Sigmoid colon (tissue), 6 donors: ENCODE measurements at regions not wholly inside any gene's neighbourhood (a gene's known extent, or its start where the extent isn't known, plus 50 kb on each side); places are given as distances from the start of the nearest gene placed in this dataset.

Experiments
- DNase-seq: peaks from one replicate; pipeline ENCODE4 v3.0.0-alpha.2; 2019
- H3K27ac ChIP-seq, 4 donors: fragments of 200-600 bp; sonication (generic); one replicate each; pipeline ENCODE4 v1.5.1; 2016 to 2019; ENCODE audit warnings: mild to moderate bottlenecking in 1 of 4
- H3K27me3 ChIP-seq, 3 donors: fragments of 200-600 bp; sonication (generic); one replicate each; pipeline ENCODE4 v1.5.1; 2019; ENCODE audit warnings: mild to moderate bottlenecking in 1 of 3
- H3K36me3 ChIP-seq, 4 donors: fragments of 200-600 bp; sonication (generic); one replicate each; pipeline ENCODE4 v1.5.1; 2016 to 2019
- H3K4me1 ChIP-seq, 4 donors: fragments of 200-600 bp; sonication (generic); one replicate each; pipeline ENCODE4 v1.5.1; 2017 to 2019
- H3K4me3 ChIP-seq, 4 donors: fragments of 200-600 bp; sonication (generic); one replicate each; pipeline ENCODE4 v1.5.1; 2017 to 2019; ENCODE audit warnings: mild to moderate bottlenecking in 2 of 4, moderate library complexity in 1 of 4
- H3K9me3 ChIP-seq, 4 donors: fragments of 200-600 bp in 3 of 4; sonication (generic) in 3 of 4; one replicate each; pipeline versions ENCODE4 v1.5.1 to v1.6.1; 2013 to 2019
- EP300 ChIP-seq, 4 donors: sonication (generic); formaldehyde crosslinking; IDR thresholded peaks; one replicate each; pipeline ENCODE4 v1.6.1; 2017; ENCODE audit warnings: antibody characterized with exemption in 4 of 4
- POLR2A ChIP-seq, 2 donors: fragments of 450-650 bp; IDR thresholded peaks; one replicate each; pipeline ENCODE4 v1.6.1; 2016; ENCODE audit warnings: antibody characterized with exemption in 2 of 2, mild to moderate bottlenecking in 2 of 2, moderate library complexity in 2 of 2
- POLR2AphosphoS5 ChIP-seq, 4 donors: sonication (generic); formaldehyde crosslinking; IDR thresholded peaks; one replicate each; pipeline ENCODE4 v1.6.1; 2017; ENCODE audit warnings: antibody characterized with exemption in 4 of 4
- WGBS, 2 donors: extraction: QIAGEN DNeasy Blood & Tissue Kit; methylation state at CpG; one replicate each; pipeline ENCODE4 v1.1.7; 2013; 5-methylcytosine and 5-hydroxymethylcytosine counted together
- intact Hi-C: fragments of 100-400 bp; cut with DNase I; formaldehyde crosslinking; loops from one replicate; pipeline ENCODE4 v1.15.1; 2023
- TF ChIP-seq, protein P1 (sequence below), 4 experiments: fragments of 450-650 bp in 3 of 4; fragments of 200-600 bp in 1 of 4; IDR thresholded peaks; one replicate each; pipeline ENCODE4 v1.5.1; 2016 to 2019; ENCODE audit warnings: antibody characterized with exemption in 4 of 4, mild to moderate bottlenecking in 3 of 4, moderate library complexity in 2 of 4
- donor health status: healthy with polysubstance abuse.
- donor health status: healthy.

DNA sequence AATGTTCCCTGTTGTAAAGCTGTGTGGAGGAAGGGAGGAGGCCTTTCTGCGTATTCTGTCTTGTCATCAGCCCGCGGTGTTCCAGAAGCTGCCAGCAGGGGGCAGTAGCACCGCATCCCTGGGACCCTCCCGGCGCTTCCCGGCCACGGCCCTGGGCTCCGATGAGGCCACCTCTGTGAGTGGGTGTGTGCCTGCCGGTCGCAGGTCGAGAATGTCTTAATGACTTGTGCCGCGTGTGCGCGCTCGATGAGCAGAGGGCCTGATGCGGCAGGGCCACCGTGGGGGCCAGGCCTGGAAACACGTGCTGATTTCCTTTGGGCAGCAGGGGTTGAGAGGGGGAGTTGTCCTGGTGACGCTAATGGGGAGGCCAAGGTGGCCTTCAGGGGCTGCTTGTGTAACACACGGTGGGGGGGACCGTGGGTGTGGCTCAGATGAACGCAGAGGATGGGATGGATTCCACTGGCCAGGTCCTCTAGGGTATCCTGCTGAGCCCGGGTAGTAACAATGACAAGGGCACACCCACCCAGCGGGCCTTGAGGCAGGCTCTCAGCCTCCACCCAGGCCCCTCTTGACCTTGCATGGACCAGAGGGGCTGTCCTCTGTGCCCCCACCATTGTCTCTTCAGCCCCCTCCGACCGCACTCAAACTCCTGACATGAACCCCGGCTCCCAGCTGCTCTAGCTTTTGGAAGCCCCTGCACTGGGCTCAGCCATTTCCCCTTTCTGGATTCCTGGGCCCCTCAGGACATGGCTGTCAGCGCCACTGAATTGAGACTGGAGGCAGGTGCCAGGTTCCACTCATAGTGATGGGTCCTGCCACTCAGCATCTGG is 135.9 kb upstream of the PODXL start:
- Histone ChIP-seq H3K9me3 (no peaks in the 10 kb centered on the region), H3K27me3 (peaks cover 0 to 34% (median 13%) of the 10 kb centered on the region in 3 donors), H3K36me3 (no peaks in the 10 kb centered on the region), H3K4me3 (peak overlapping the region in 1 of 4 donors; percentile 10), H3K27ac (no peak overlapping the region), H3K4me1 (peaks cover 0 to 10% (median 3%) of the 10 kb centered on the region in 4 donors)
- no peak for DNase-seq
- TF ChIP-seq EP300 (IDR thresholded peaks at IDR 0.05) (no peak), POLR2AphosphoS5 (IDR thresholded peaks at IDR 0.05) (no peak), POLR2A (IDR thresholded peaks at IDR 0.05) (no peak)
- TF ChIP-seq, protein P1, sequence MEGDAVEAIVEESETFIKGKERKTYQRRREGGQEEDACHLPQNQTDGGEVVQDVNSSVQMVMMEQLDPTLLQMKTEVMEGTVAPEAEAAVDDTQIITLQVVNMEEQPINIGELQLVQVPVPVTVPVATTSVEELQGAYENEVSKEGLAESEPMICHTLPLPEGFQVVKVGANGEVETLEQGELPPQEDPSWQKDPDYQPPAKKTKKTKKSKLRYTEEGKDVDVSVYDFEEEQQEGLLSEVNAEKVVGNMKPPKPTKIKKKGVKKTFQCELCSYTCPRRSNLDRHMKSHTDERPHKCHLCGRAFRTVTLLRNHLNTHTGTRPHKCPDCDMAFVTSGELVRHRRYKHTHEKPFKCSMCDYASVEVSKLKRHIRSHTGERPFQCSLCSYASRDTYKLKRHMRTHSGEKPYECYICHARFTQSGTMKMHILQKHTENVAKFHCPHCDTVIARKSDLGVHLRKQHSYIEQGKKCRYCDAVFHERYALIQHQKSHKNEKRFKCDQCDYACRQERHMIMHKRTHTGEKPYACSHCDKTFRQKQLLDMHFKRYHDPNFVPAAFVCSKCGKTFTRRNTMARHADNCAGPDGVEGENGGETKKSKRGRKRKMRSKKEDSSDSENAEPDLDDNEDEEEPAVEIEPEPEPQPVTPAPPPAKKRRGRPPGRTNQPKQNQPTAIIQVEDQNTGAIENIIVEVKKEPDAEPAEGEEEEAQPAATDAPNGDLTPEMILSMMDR (IDR thresholded peaks at IDR 0.05) = peak; percentile 20 to 70 (median 51)
- 19 to 23% methylated on average over 30 of the region's 30 CpGs for WGBS, 2 donors
- intact Hi-C loops = no loop called here

DNA sequence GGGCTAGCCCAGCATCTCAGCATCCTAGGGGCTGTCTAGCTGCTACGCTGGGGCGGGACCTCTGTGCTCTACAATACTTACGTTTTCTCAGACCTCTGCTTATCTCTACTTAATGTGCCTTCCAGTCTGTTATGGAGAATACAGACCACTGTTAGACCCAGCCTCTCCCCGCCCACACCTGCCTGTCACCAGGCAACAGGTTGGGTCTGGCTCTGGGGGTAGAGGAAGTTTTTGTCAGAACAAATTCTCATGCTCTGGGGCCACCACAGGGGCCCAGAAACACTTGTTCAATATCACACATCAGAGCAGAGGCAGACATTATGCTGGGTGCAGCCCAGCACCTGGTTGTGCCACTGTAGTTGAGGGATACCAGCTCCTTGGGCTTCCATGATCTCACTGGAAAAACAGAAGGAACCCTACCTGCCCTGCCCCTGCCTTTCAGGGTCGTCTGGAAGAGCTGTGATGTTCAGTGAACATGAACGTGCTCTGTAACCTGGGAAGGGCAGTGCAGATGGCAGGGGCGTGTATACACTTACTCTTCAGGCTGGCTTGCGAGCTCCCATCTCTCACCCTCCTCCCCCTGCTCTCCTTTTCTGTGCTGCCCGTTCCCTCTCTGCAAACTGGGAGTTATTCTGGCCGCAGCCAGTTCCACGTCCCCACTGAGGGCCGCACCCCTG is 135.2 kb upstream of the PODXL start:
- Histone ChIP-seq H3K4me1 (peaks cover 0 to 10% (median 3%) of the 10 kb centered on the region in 4 donors), H3K36me3 (no peaks in the 10 kb centered on the region), H3K4me3 (no peak overlapping the region), H3K27ac (no peak overlapping the region), H3K27me3 (peaks cover 0 to 42% (median 13%) of the 10 kb centered on the region in 3 donors), H3K9me3 (no peaks in the 10 kb centered on the region)
- no peak for TF ChIP-seq POLR2A (IDR thresholded peaks at IDR 0.05)
- TF ChIP-seq POLR2AphosphoS5 (IDR thresholded peaks at IDR 0.05) = no peak
- TF ChIP-seq EP300 (IDR thresholded peaks at IDR 0.05) = no peak
- TF ChIP-seq, protein P1 (IDR thresholded peaks at IDR 0.05) = no peak
- no peak for DNase-seq
- 29 to 39% methylated on average over 12 of the region's 12 CpGs for WGBS, 2 donors
- intact Hi-C loops = no loop called here

DNA sequence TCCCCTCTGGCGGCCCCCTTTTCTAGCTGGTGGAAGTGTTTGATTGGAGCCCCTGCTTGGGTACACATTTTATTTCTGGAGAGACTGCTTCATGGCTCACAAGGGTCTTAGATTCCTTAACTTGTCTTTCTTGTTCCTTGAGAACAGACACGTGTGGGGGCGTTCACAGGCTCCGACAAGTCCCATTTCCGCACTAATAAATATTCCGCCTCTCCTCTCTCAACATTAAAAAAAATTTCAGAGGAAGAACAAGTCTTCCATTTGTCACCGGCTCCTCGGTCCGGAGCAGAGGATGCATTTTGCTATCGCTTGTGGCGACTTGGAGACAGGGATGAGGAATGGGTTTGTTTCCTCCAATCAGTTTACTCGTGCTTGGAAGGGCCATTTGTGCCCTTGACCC is 134.0 kb upstream of the PODXL start:
- H3K27ac ChIP-seq = no peak overlapping the region
- DNase-seq = no peak
- 79 to 80% methylated on average over 12 of the region's 12 CpGs for WGBS, 2 donors
- no peaks in the 10 kb centered on the region for H3K36me3 ChIP-seq
- peaks cover 0 to 45% (median 13%) of the 10 kb centered on the region in 3 donors for H3K27me3 ChIP-seq
- TF ChIP-seq EP300 (IDR thresholded peaks at IDR 0.05) (no peak), POLR2AphosphoS5 (IDR thresholded peaks at IDR 0.05) (no peak), POLR2A (IDR thresholded peaks at IDR 0.05) (no peak)
- TF ChIP-seq, protein P1 (IDR thresholded peaks at IDR 0.05) = no peak
- H3K9me3 ChIP-seq = no peaks in the 10 kb centered on the region
- H3K4me3 ChIP-seq = no peak overlapping the region
- intact Hi-C loops = no loop called here
- peaks cover 0 to 10% (median 3%) of the 10 kb centered on the region in 4 donors for H3K4me1 ChIP-seq

DNA sequence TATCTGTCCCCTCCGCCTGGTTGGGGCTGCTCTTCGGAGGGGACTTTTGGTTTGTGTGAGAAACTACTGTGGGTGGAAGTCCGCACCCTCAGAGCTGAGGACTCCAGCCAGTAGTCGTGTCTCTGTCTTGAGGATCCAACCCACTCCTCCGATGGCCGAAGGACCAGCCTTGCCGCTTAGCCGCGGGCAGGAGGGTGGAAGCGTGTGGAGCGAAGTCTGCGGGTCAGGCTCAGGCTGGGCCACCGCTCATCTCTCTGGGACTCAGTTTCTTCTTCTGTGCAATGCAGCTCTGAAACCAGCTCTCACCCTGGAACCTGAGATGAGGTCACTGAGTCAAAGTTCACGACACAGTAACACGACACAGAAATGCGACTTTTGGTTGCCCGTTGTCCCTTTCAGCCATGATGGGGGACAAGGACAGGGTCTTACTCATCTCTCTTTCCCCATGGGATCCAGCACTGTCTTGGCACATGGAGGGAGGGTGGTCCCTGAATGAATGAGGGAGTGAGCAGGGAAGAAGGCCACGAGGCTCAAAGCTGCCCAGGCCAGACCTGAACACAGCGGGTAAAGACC is 133.3 kb upstream of the PODXL start:
- Histone ChIP-seq H3K9me3 (no peaks in the 10 kb centered on the region), H3K27ac (no peak overlapping the region), H3K4me1 (peaks cover 0 to 10% (median 3%) of the 10 kb centered on the region in 4 donors), H3K36me3 (no peaks in the 10 kb centered on the region), H3K4me3 (no peak overlapping the region), H3K27me3 (peaks cover 0 to 45% (median 13%) of the 10 kb centered on the region in 3 donors)
- intact Hi-C loops = loop anchor here (2.0 kb wide), 1 partner anchor 891 kb away; no protein-coding TSS in a partner anchor
- TF ChIP-seq EP300 (IDR thresholded peaks at IDR 0.05) (no peak), POLR2AphosphoS5 (IDR thresholded peaks at IDR 0.05) (no peak), POLR2A (IDR thresholded peaks at IDR 0.05) (no peak)
- TF ChIP-seq, protein P1 (IDR thresholded peaks at IDR 0.05) = no peak
- DNase-seq = no peak
- 80 to 85% methylated on average over 19 of the region's 19 CpGs for WGBS, 2 donors
